ENCODE measurements at regions not wholly inside any gene's neighbourhood (a gene's known extent, or its start where the extent isn't known, plus 50 kb on each side); places are given as distances from the start of the nearest gene placed in this dataset.

- DNase-seq (ENCODE audit: low read depth): no peak
Observed at GRCh38 chr14:71498212-71498611, 434.0 kb upstream of the RGS6 start.

DNA sequence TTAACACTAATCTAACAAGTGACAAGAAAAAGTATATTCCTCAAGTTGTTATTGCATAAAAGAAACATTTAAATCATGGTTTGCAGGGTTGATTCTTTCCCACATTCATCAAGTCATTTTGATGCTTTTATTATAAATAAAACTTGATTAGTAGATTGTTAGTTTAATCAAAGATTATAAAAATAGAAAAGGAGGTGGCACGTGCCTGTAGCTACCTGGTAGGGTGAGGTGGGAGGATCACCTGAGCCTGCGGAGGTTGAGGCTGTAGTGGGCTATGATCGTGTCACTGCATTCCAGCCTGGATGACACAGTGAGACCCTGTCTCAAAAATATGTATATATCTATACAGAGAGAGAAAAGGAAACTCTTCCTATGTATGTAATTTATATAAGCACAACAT lies 433.2 kb upstream of the RGS6 start:
- DNase-seq (ENCODE audit: low read depth): no peak

GRCh38 chr14:71507681-71508080 lies 424.5 kb upstream of the RGS6 start:
- no peak for DNase-seq (ENCODE audit: low read depth)

DNA sequence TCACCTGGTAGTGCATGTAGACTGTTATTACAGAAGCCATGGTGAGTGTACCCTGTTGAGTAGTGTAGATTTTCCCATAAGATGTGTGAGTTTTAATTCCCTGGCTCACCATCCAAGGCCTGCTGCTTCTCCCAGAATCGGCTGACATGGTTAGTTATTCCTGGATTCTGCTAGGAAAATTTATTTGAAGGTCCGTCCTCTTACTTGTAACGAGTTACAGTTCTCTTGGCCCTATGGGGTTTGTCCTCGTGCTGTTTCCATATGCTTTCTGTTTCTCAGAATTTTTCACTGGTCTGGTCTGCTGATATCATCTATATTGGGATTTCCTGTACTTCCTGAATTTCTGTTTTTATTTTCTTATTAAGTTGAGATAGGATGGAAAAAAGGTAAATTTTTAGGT lies 423.3 kb upstream of the RGS6 start:
- DNase-seq (ENCODE audit: low read depth): no peak

- no peak for DNase-seq (ENCODE audit: low read depth)
Observed at GRCh38 chr14:71511152-71511551, 421.1 kb upstream of the RGS6 start.

DNA sequence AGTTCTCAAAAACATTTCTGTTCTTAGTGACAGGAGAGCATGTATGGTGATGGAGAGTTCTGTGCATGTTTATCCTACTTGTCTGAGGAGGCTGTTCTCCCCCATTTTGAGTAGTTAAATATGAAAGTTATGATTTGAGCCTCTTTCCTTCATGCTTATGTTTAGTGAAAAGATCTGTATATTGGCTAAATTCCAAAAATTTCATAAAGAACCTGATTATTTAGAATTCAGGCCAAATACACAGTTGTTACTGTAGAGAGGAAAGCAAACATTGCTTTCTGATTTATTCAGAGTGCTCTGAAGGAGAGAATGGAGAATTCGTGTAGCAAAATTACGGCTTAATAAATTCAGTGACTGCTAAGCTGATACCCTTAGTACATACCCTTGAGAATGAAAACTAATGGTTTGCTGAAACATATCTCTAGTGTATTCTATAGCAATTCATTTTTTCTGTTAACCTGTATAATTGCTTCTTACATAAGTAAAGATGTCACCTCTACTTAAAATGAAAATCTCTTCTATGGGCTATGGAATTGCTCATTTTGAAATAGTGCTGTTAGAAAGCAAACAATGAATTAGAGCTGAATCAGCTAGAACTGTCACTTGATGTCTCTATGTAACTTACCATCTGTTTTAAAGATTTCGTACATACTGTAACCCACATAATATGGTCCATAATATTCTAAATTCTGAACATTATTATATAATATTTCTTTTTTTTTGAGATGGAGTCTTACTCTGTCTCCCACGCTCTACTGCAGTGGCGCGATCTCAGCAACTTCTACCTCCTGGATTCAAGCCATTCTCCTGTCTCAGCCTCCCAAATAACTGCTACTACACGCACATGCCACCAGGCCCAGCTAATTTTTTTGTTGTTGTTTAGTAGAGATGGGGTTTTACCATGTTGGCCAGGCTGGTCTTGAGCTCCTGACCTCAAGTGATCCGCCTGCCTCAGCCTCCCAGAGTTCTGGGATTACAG lies 417.0 kb upstream of the RGS6 start:
- DNase-seq (ENCODE audit: low read depth): no peak

DNA sequence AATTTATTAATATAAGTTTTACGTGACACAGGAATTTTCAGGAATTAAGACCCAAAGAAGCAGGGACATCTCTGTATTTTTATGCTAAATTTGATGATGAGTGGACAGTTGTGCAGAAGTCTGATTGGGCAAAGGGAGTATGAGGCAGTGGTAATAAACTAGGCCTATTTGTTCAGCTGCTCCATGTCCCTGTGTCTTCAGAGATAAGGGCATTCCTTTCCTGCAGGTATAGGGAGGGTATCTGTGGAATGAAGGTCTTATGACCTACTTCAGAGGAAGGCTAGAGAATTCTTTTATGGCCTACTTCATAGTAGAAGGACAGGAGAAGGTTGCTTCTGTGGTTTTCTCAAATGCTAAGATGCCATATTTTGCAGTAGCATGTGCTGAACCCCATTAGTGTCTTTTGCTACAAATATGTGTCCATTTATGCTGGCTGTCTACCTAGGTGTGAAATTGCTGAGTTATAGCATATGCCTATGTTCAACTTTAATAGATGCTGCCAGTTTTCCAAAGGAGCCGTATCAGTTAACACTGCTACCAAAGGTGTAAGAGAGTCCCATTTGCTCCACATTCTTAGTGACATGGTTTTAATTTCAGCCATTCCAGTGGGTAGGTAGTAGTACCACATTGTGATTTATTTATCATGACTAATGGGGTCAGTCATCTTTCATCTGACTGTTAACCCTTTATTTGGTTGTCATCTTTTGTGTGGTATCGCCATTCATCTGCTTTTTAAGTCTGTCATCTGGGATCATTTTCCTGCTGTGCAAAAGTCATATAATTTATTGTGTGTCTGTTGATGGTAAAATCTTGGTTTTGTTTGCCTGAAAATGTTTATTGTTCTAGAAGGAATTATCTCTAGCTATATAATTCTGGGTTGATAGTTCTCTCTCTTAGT lies 410.7 kb upstream of the RGS6 start:
- no peak for DNase-seq (ENCODE audit: low read depth)

DNA sequence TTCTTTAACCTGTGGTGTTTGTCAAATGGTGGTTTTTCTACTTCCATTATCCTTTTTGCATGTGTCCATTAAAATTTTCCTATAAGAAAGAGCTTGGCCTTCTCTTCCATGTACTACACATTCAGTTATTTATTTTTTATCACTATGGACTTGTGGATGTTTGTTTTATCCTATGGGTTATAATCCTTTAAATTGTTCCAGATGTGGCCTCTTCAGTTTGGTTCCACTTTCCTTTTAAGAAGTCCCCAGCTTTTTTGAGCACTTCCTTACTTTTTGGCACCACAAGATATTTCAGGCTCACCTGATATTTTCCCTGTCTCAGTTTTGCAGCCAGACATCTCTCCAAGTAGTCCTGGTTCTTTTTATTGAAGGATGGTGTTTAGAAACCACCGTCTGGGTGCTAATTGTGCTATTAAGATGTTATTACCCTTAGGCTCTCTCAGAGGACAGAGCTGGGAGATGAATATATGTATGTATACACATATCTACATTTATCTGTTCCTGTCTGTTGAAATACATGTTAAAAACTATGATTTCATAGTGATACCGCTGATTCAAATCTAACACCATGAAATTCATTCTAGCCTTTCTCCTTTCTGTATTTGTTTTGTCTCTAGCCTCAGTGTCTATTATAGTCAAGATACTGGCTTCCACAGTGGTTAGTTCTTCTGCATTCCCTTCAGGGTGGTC lies 408.5 kb upstream of the RGS6 start:
- DNase-seq (ENCODE audit: low read depth): no peak

GRCh38 chr14:71524320-71524982 lies 407.8 kb upstream of the RGS6 start:
- no peak for DNase-seq (ENCODE audit: low read depth)

DNA sequence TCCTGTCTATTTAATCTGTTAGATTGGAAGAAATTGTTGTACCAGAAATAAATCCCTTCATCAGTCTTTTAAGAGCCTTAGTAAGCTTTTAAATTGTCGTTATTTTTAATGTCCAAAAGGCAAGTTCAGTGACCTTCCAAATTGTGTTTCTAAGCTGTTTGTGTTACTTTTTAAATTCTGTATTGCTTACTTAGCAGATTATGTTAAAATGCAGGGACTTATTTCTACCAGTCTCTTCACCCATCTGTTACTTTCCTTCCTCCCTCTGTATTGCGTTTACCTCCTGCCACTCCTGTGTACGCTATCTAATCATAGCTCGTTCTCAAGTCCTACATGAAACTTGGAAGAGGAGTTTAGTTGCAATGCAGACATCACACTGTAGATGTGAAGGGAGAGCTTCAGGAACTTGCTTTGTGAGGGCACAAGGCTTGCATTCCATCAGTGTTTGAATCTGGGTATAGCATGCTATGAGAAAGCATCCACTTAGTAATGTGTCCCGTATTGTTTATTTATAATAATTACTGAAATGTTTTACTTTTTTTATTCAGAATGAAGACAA lies 406.5 kb upstream of the RGS6 start:
- no peak for DNase-seq (ENCODE audit: low read depth)

GRCh38 chr14:71526388-71526787 lies 405.8 kb upstream of the RGS6 start:
- no peak for DNase-seq (ENCODE audit: low read depth)

GRCh38 chr14:71527838-71528237 lies 404.4 kb upstream of the RGS6 start:
- no peak for DNase-seq (ENCODE audit: low read depth)

GRCh38 chr14:71529848-71530247 lies 402.4 kb upstream of the RGS6 start:
- DNase-seq (ENCODE audit: low read depth): no peak

- no peak for DNase-seq (ENCODE audit: low read depth)
Observed at GRCh38 chr14:71532344-71532743, 399.9 kb upstream of the RGS6 start.

DNA sequence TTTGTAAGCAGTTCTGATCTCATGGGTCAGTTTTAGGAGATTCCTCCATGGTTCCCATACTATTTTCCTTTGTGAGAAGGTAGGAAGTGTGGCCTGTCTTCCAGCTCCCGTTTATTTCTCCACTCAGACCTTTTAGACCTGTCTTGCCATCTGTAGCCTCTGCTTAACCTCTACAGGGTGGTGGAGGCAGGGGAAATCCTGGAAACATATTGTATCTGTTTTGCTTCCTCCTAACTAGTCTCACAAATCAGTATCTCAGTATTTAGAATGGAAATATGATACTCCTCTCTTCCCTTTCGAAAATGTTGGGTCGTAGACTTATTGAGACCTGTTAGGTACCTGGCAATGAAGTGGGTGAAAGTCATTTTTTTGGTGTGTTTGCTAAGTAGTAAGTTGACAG lies 399.4 kb upstream of the RGS6 start:
- DNase-seq (ENCODE audit: low read depth): no peak

DNA sequence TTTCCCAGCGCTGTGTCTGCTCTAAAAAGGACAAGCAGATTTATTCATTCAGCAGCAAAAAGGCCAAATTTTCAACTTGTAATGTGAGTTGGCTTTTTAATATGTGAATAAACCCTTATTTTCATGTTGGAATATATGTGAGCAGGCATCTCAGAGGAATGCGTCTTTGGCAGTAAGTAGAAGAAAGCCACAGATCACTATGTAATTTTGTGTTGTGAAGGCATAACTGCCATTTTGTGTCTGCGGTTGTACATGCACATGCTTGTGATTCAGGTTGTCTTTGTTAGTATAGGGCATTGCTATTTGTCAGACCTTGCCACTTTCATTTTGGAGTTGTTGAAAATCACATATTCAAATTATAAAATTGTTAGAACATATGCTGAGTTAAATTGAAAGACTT lies 398.8 kb upstream of the RGS6 start:
- no peak for DNase-seq (ENCODE audit: low read depth)

DNA sequence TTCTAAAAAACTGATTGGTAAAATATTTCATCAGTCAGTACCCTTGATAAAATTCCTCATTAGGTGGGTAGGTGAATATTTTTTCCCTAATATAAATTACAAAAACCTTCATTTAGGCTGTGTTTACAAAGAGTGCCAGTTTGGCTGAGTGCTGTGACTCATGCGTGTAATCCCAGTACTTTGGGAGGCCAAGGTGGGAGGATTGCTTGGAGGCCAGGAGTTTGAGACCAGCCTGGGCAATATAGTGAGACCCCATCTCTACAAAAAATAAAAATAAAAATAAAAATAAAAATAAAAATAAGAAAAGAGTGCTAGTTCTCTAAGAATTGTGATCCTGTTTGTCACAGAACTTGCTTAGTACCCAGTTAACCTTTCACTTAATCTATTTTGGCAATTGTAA lies 398.4 kb upstream of the RGS6 start:
- no peak for DNase-seq (ENCODE audit: low read depth)

GRCh38 chr14:71534506-71534905 lies 397.7 kb upstream of the RGS6 start:
- DNase-seq (ENCODE audit: low read depth): no peak

DNA sequence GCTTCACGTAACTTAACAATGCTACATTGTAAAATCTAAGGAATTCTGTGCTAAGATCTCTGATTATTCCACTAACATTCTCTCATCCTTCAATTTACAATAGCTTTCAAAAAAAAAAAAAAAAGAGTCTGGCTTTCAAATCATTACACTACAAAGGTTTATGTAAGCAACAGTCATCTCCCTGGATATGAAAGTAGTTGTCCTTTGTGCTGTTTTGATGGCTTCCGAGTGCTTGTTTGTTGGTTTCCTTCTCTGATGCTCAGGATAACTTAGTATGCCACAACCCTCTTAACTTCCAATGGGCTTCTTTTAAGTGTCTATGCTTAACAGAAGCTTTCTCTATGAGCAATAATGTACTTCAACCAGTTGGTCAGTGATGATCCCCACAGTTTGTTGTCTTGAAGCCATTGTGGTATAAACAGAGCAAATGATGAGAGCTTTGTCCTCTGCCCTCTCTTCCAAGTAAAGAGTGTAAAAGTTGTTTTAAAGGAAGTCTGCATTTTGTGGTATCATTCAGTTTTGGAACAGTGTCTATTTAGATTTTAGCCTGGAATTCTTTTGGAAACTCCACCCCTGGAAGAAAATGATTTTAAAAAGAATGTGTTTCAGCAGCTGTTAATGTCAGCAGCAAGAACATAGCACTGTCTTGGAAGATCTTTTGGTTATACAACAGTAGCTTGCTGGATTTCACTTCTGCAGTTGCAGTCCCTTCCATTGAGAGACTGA lies 396.1 kb upstream of the RGS6 start:
- no peak for DNase-seq (ENCODE audit: low read depth)

DNA sequence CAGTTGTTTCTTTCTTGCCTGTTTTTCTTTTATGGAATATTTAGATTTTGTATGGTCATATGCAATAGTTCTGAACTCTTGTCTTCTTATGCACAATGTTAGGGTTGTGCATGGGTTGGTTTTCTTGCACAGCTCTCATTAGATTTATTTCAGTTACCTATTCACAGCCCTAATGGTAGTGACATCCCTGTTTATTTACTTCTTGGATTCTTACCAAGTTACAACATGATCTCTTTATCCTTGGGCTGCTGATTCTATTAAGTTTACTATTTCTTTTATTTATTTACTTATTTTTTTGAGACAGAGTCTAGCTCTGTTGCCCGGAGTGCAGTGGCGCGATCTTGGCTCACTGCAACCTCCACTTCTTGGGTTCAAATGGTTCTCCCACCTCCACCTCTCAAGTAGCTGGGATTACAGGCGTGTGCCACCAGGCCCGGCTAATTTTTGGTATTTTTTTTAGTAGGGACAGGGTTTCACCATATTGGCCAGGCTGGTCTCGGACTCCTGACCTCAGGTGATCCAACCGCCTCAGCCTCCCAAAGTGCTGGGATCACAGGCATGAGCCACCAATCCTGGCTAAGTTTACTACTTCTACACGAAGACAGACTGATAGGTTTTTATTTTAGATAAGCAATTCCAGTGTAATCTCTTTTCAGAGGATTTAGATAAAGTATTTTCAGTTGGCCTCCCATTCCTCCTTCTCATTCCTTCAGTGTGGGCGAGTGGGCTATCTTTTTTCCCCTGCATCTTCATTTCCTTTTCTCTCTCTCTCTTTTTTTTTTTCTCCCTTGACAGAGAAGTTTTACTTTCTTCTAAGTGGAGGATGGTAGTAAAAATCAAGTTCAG lies 395.1 kb upstream of the RGS6 start:
- no peak for DNase-seq (ENCODE audit: low read depth)
